ENCODE measurements at regions not wholly inside any gene's neighbourhood (a gene's known extent, or its start where the extent isn't known, plus 50 kb on each side); places are given as distances from the start of the nearest gene placed in this dataset.

- H3K4me3 ChIP-seq, result no peak overlapping the region
- no peak overlapping the region for H3K27ac ChIP-seq
- DNase-seq (no peak), ATAC-seq (no peak)
- peaks cover 4% of the 10 kb centered on the region for H3K27me3 ChIP-seq
- intact Hi-C loops (cut with DNase I), result no loop called here
- no peaks in the 10 kb centered on the region for H3K36me3 ChIP-seq
- no peaks in the 10 kb centered on the region for H3K9me3 ChIP-seq
- no peaks in the 10 kb centered on the region for H3K4me1 ChIP-seq
- TF ChIP-seq CTCF (IDR thresholded peaks at IDR 0.05), result no peak
Measured at GRCh38 chr3:55156851-55157650, 229.2 kb upstream of the LRTM1 start.

DNA sequence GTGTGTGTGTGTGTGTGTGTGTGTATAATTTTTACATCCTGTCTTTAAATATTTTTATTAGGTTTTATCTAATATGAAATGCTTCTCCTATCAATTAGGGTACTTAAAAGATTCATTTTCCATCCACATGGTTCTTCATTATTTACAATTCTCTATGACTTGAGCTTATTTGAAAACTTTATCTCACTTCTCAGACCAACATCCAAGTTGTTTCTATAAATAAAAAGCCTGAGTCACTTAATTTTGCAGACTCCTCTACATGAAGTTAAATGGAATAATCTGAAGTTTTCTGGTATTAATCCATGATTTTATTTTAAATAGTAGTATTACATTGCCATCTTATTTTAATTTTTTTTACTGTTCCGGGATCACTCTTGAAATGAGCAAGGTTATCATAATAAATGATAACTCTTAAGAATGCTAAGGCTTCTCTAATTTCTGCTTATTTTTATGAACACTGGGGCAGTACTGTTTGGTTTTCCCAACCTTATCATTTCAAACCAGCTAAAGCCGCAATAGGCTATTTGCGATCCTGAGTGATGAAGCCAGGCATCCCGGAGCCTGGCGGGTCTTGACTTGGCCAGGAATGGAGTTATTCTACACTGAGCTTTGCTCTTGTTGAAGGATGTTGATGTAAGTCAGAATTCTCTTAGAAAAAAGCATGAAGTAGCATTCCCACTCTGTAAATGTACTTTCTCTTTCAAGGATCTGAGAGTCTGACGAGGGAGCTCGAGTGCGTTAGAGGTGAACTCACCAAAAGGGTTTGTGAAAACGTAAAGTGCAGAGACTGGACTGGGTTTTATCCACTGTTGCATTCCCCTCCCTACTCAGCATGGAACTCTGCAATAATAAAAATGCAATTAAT, 220.2 kb upstream of the LRTM1 start:
- Histone ChIP-seq H3K27me3 (peaks cover 3% of the 10 kb centered on the region), H3K9me3 (no peaks in the 10 kb centered on the region), H3K4me3 (no peak overlapping the region), H3K36me3 (no peaks in the 10 kb centered on the region), H3K27ac (no peak overlapping the region), H3K4me1 (no peaks in the 10 kb centered on the region)
- ATAC-seq, result no peak
- TF ChIP-seq CTCF (IDR thresholded peaks at IDR 0.05), result no peak
- intact Hi-C loops (cut with DNase I), result no loop called here
- DNase-seq, result no peak

- Histone ChIP-seq H3K36me3 (no peaks in the 10 kb centered on the region), H3K27ac (no peak overlapping the region), H3K9me3 (no peaks in the 10 kb centered on the region), H3K27me3 (peaks cover 3% of the 10 kb centered on the region), H3K4me1 (no peaks in the 10 kb centered on the region), H3K4me3 (no peak overlapping the region)
- ATAC-seq (no peak), DNase-seq (no peak)
- TF ChIP-seq CTCF (IDR thresholded peaks at IDR 0.05), result no peak
- intact Hi-C loops (cut with DNase I), result no loop called here
Measured at GRCh38 chr3:55147406-55147805, 219.5 kb upstream of the LRTM1 start.

DNA sequence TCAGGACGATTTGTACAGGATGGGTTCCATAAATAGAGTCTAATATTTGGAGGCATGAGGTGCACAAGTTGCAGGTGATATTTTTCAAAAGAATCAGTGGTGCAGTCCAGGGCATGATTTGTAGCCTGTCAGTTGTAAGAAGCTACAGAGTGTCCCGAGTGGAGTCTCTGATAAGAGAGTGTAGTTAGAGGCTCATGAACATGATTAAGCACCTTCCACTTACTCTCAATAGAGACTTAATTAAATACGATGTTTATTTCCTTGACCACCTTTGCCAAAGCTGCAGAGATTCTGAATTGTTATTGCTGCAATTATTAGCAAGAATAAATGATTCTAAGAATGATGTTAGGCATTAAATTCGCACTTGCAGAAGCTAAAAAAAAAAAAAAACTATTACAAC, 218.4 kb upstream of the LRTM1 start:
- no peaks in the 10 kb centered on the region for H3K36me3 ChIP-seq
- no peaks in the 10 kb centered on the region for H3K9me3 ChIP-seq
- intact Hi-C loops (cut with DNase I), result no loop called here
- H3K4me1 ChIP-seq, result no peaks in the 10 kb centered on the region
- DNase-seq, result no peak
- H3K27ac ChIP-seq, result no peak overlapping the region
- ATAC-seq, result no peak
- no peak for TF ChIP-seq CTCF (IDR thresholded peaks at IDR 0.05)
- peaks cover 3% of the 10 kb centered on the region for H3K27me3 ChIP-seq
- H3K4me3 ChIP-seq, result no peak overlapping the region

DNA sequence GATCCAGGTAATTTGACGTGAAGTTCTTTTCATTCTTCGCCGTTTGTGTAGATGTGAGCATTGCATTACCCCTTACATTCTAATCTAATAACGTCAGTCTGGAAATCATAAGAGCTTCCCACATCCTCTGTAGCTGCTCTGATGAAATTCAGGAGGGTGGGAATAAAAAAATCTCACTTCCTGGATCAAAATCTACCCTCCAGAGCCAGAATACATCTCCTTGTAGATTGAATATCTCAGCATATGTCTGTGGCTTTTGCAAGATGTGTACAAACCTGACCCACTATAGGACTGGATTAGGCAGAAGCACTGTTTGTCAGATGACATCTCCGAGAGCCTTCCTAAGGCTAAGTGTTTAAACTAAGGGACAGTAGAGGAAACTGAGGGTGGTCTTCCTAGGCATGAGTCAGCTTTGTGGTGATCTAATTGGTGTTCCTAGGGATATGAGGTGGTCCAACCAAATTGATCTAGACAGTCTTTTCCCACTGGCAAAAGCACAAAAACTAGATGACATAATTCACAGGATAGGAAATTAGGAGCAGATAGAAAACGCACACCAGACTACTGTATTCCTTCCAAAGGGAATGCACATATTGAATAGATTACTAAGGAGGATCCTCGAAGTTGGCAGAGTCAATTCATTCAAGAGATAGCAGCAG, 216.3 kb upstream of the LRTM1 start:
- Histone ChIP-seq H3K4me3 (no peak overlapping the region), H3K36me3 (no peaks in the 10 kb centered on the region), H3K4me1 (no peaks in the 10 kb centered on the region), H3K27me3 (no peaks in the 10 kb centered on the region), H3K9me3 (no peaks in the 10 kb centered on the region), H3K27ac (no peak overlapping the region)
- ATAC-seq (no peak), DNase-seq (no peak)
- intact Hi-C loops (cut with DNase I), result no loop called here
- TF ChIP-seq CTCF (IDR thresholded peaks at IDR 0.05), result no peak

All from upper lobe of right lung (tissue), 1 donor.